PC-9 (cell line): ENCODE measurements at regions not wholly inside any gene's neighbourhood (a gene's known extent, or its start where the extent isn't known, plus 50 kb on each side); places are given as distances from the start of the nearest gene placed in this dataset.

Experiments used
- BruUV-seq: library from RNA; stranded (reverse); fragments of 400-500 nt; replicated peaks from 2 replicates; lab custom pipeline; 2021; lab: Mats Ljungman, UMichigan
- CTCF ChIA-PET: fragments of 300-600 bp; sonication (Branson Sonifier 250); formaldehyde crosslinking; loops from one replicate; lab custom pipeline; 2022; ENCODE audit warnings: antibody characterized with exemption; lab: Charles Lee
- POLR2A ChIA-PET: fragments of 300-600 bp; sonication (Branson Sonifier 250); formaldehyde crosslinking; loops from one replicate; lab custom pipeline; 2022; ENCODE audit warnings: antibody characterized with exemption; ENCODE audit not compliant: unreplicated experiment; lab: Charles Lee
- DNase-seq, 2 experiments: peaks; one replicate each; pipeline versions ENCODE4 v3.0.0 to v3.0.0-alpha.2; 2015 to 2022; ENCODE audit warnings: mixed read lengths in 1 of 2
- H2AFZ ChIP-seq: fragments of 200-600 bp; sonication (generic); 2 replicates; pipeline ENCODE4 v1.8.1; 2017; ENCODE audit warnings: antibody characterized with exemption
- H3F3A ChIP-seq: fragments of 200-600 bp; sonication (generic); 2 replicates; pipeline ENCODE4 v1.8.1; 2017; ENCODE audit warnings: antibody characterized with exemption, mild to moderate bottlenecking, low read depth; ENCODE audit not compliant: insufficient read depth
- H3K27ac ChIP-seq: fragments of 200-600 bp; sonication (generic); 2 replicates; pipeline ENCODE4 v1.6.1; 2016; ENCODE audit warnings: mixed run types
- H3K27me3 ChIP-seq: fragments of 200-600 bp; sonication (generic); 2 replicates; pipeline ENCODE4 v1.6.1; 2016; ENCODE audit warnings: low read depth, mixed run types; ENCODE audit not compliant: insufficient read depth
- H3K36me3 ChIP-seq: fragments of 200-600 bp; sonication (generic); 2 replicates; pipeline ENCODE4 v1.6.1; 2016; ENCODE audit warnings: low read depth, mixed run types
- H3K4me1 ChIP-seq: fragments of 200-600 bp; sonication (generic); replicated peaks from 2 replicates; pipeline ENCODE4 v1.6.1; 2016; ENCODE audit warnings: mixed run types; ENCODE audit not compliant: insufficient read depth
- H3K4me2 ChIP-seq: fragments of 200-600 bp; sonication (generic); 2 replicates; pipeline ENCODE4 v1.6.1; 2017; ENCODE audit warnings: mixed run types
- H3K4me3 ChIP-seq: fragments of 200-600 bp; sonication (generic); 2 replicates; pipeline ENCODE4 v1.6.1; 2016; ENCODE audit warnings: mixed run types
- H3K79me2 ChIP-seq: fragments of 200-600 bp; sonication (generic); 2 replicates; pipeline ENCODE4 v1.6.1; 2017; ENCODE audit warnings: low read depth, mixed run types
- H3K9me2 ChIP-seq: fragments of 200-600 bp; sonication (generic); 2 replicates; pipeline ENCODE4 v1.8.1; 2017; ENCODE audit warnings: mild to moderate bottlenecking; ENCODE audit not compliant: insufficient read depth
- H3K9me3 ChIP-seq: fragments of 200-600 bp; sonication (generic); 2 replicates; pipeline ENCODE4 v1.8.1; 2016; ENCODE audit warnings: low read depth; ENCODE audit not compliant: insufficient read depth
- H4K20me1 ChIP-seq: fragments of 200-600 bp; sonication (generic); 2 replicates; pipeline ENCODE4 v1.8.1; 2017; ENCODE audit not compliant: insufficient read depth
- CTCF ChIP-seq: fragments of 200-600 bp; sonication (generic); conservative IDR thresholded peaks from 2 replicates; pipeline ENCODE4 v1.6.1; 2017; ENCODE audit warnings: mixed run types, antibody characterized with exemption, mild to moderate bottlenecking, moderate library complexity
- EZH2 ChIP-seq: fragments of 200-600 bp; sonication (generic); IDR thresholded peaks from 2 replicates; pipeline ENCODE4 v1.8.0; 2017; ENCODE audit warnings: antibody characterized with exemption, low read depth
- intact Hi-C: fragments of 100-400 bp; cut with micrococcal nuclease; formaldehyde crosslinking; loops from one replicate; pipeline ENCODE4 v1.10.0; 2022; ENCODE audit not compliant: unreplicated experiment

GRCh38 chr2:220885593-220885992, 686.5 kb downstream of the EPHA4 start:
- ChIA-PET CTCF (no interaction called here), POLR2A (no interaction called here)
- Histone ChIP-seq H3K9me3 (no peaks in the 10 kb centered on the region), H2AFZ (no peak overlapping the region), H4K20me1 (no peaks in the 10 kb centered on the region), H3K4me1 (no peaks in the 10 kb centered on the region), H3K27me3 (no peaks in the 10 kb centered on the region), H3K79me2 (no peaks in the 10 kb centered on the region), H3K4me2 (no peak overlapping the region), H3F3A (no peaks in the 10 kb centered on the region), H3K36me3 (no peaks in the 10 kb centered on the region), H3K4me3 (no peak overlapping the region), H3K9me2 (no peaks in the 10 kb centered on the region), H3K27ac (no peak overlapping the region)
- TF ChIP-seq EZH2: no peak
- TF ChIP-seq CTCF: no peak
- DNase-seq: no peak
- intact Hi-C loops: no loop called here
- no TSS peak for BruUV-seq

- Histone ChIP-seq H2AFZ (no peak overlapping the region), H3K9me2 (no peaks in the 10 kb centered on the region), H3K27me3 (no peaks in the 10 kb centered on the region), H3K4me1 (no peaks in the 10 kb centered on the region), H4K20me1 (no peaks in the 10 kb centered on the region), H3K79me2 (no peaks in the 10 kb centered on the region), H3K9me3 (no peaks in the 10 kb centered on the region), H3F3A (no peaks in the 10 kb centered on the region), H3K4me2 (no peak overlapping the region), H3K36me3 (no peaks in the 10 kb centered on the region), H3K27ac (no peak overlapping the region), H3K4me3 (no peak overlapping the region)
- no peak for DNase-seq
- CTCF ChIA-PET: no interaction called here
- POLR2A ChIA-PET: no interaction called here
- BruUV-seq: no TSS peak
- intact Hi-C loops: no loop called here
- TF ChIP-seq EZH2 (no peak), CTCF (no peak)
These were observed 684.7 kb downstream of the EPHA4 start for GRCh38 chr2:220887271-220887870.

GRCh38 chr2:220887876-220888275, 684.2 kb downstream of the EPHA4 start:
- intact Hi-C loops: no loop called here
- CTCF ChIA-PET: interaction anchor here (0.7 kb wide), 1 partner anchor 1201 kb away, joined by 4 read pairs; no protein-coding TSS in a partner anchor
- H3K27ac ChIP-seq: no peak overlapping the region
- no peaks in the 10 kb centered on the region for H3K4me1 ChIP-seq
- H3K4me3 ChIP-seq: no peak overlapping the region
- no peaks in the 10 kb centered on the region for H3K9me3 ChIP-seq
- no peaks in the 10 kb centered on the region for H3F3A ChIP-seq
- H3K9me2 ChIP-seq: no peaks in the 10 kb centered on the region
- no peaks in the 10 kb centered on the region for H3K36me3 ChIP-seq
- H4K20me1 ChIP-seq: no peaks in the 10 kb centered on the region
- BruUV-seq: no TSS peak
- POLR2A ChIA-PET: no interaction called here
- H2AFZ ChIP-seq: no peak overlapping the region
- TF ChIP-seq EZH2: no peak
- no peak for TF ChIP-seq CTCF
- no peak overlapping the region for H3K4me2 ChIP-seq
- no peak for DNase-seq
- no peaks in the 10 kb centered on the region for H3K79me2 ChIP-seq
- H3K27me3 ChIP-seq: no peaks in the 10 kb centered on the region
